ENCODE measurements at regions not wholly inside any gene's neighbourhood (a gene's known extent, or its start where the extent isn't known, plus 50 kb on each side); places are given as distances from the start of the nearest gene placed in this dataset.

DNA sequence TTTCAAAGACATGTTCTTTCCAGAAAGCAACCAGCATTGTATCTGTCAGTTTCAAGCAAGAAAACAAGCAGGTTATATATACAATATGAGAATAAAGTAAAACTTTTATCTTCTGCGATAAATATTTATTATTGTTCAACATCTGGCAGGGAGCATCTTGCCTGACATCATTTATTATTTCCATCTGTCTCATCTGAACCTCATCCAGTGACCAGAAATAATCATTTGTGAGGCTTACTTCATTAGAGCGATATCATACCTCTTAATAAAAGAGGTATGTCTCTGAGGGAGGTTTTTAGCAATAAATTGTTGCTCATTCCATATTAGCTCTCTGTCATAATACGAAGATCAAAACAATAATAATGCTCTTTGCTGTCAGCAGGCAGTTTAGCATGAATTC lies 226.1 kb downstream of the CDC14C start:
- Mint-ChIP-seq H3K27ac (peak overlapping the region in 1 of 3 experiments; percentile 4), H3K4me1 (peaks cover 5% of the 10 kb centered on the region), H3K9me3 (no peaks in the 10 kb centered on the region), H3K4me3 (no peak overlapping the region), H3K36me3 (ENCODE audit: low read depth) (no peaks in the 10 kb centered on the region), H3K27me3 (ENCODE audit: low read depth) (no peaks in the 10 kb centered on the region)
- TF ChIP-seq, protein P1, sequence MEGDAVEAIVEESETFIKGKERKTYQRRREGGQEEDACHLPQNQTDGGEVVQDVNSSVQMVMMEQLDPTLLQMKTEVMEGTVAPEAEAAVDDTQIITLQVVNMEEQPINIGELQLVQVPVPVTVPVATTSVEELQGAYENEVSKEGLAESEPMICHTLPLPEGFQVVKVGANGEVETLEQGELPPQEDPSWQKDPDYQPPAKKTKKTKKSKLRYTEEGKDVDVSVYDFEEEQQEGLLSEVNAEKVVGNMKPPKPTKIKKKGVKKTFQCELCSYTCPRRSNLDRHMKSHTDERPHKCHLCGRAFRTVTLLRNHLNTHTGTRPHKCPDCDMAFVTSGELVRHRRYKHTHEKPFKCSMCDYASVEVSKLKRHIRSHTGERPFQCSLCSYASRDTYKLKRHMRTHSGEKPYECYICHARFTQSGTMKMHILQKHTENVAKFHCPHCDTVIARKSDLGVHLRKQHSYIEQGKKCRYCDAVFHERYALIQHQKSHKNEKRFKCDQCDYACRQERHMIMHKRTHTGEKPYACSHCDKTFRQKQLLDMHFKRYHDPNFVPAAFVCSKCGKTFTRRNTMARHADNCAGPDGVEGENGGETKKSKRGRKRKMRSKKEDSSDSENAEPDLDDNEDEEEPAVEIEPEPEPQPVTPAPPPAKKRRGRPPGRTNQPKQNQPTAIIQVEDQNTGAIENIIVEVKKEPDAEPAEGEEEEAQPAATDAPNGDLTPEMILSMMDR (IDR thresholded peaks at IDR 0.05; ENCODE audit: unreplicated experiment in 3 of 3), result no peak

DNA sequence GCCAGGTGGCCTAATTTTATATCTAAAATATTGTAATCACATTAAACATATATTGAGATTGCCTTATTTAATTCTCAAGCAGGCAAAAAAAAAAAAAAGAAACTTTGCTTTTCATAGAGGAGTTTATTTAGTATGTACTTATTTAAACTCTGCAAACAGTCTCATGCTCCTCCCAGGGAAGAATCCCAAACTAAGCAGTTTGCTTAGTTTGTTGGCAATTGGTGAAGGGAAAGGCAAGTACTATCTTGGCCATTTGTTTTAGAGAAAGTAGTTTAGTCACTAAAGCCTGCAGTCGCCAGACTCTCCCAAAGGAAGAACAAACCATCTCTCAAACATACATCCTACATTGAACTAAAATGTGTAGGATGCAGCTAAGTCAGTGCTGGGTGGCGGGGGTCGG lies 226.8 kb downstream of the CDC14C start:
- no peaks in the 10 kb centered on the region for H3K36me3 Mint-ChIP-seq (ENCODE audit: low read depth)
- H3K4me1 Mint-ChIP-seq, result peaks cover 5% of the 10 kb centered on the region
- H3K4me3 Mint-ChIP-seq, result no peak overlapping the region
- TF ChIP-seq, protein P1 (IDR thresholded peaks at IDR 0.05; ENCODE audit: unreplicated experiment in 3 of 3), result no peak
- no peaks in the 10 kb centered on the region for H3K27me3 Mint-ChIP-seq (ENCODE audit: low read depth)
- H3K9me3 Mint-ChIP-seq, result no peaks in the 10 kb centered on the region
- H3K27ac Mint-ChIP-seq, result no peak overlapping the region

DNA sequence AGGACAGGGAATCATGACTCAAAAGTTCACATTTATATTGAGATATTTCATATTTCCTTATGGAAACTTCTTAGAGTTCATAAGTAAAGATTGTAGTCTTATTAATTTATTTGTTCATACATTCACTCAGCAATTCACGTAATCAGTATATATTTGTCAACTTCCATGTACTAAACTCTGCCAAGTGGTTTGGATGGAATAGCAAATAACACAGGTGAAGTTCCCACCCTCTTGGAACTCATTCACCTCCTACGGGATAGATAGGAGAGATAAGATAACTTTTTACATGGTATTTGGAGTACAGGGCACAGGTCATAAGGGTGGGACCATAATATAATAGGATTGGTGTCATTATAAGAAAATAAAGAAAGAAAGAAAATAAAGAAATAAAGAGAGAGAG lies 234.0 kb downstream of the CDC14C start:
- Mint-ChIP-seq H3K27me3 (ENCODE audit: low read depth) (no peaks in the 10 kb centered on the region), H3K9me3 (no peaks in the 10 kb centered on the region), H3K36me3 (ENCODE audit: low read depth) (no peaks in the 10 kb centered on the region), H3K27ac (no peak overlapping the region), H3K4me1 (peaks cover 6% of the 10 kb centered on the region), H3K4me3 (no peak overlapping the region)
- TF ChIP-seq, protein P1 (IDR thresholded peaks at IDR 0.05; ENCODE audit: unreplicated experiment in 3 of 3), result no peak

DNA sequence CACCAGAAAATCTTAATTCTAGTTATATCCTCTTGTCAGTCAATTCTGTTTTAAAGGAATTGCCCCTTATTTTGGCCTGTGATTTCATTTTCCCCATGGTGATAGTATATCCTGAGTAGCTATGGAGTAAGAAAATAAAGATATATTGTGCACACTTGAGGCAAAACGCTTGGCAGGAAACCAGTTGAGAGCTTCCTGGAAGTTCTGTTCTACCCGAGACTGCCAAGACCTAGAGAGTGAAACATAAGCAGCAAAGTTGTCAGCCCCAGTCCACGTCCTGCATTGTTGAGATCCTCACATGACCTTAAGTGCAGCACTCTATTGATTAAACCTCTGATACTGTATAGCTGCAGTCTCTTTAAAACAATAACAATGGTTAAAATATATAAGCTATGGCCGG lies 235.2 kb downstream of the CDC14C start:
- no peaks in the 10 kb centered on the region for H3K36me3 Mint-ChIP-seq (ENCODE audit: low read depth)
- peak overlapping the region in 1 of 3 experiments; percentile 32 for H3K27ac Mint-ChIP-seq
- TF ChIP-seq, protein P1 (IDR thresholded peaks at IDR 0.05; ENCODE audit: unreplicated experiment in 3 of 3), result no peak
- H3K27me3 Mint-ChIP-seq (ENCODE audit: low read depth), result no peaks in the 10 kb centered on the region
- H3K4me1 Mint-ChIP-seq, result peaks cover 6% of the 10 kb centered on the region
- no peak overlapping the region for H3K4me3 Mint-ChIP-seq
- no peaks in the 10 kb centered on the region for H3K9me3 Mint-ChIP-seq

DNA sequence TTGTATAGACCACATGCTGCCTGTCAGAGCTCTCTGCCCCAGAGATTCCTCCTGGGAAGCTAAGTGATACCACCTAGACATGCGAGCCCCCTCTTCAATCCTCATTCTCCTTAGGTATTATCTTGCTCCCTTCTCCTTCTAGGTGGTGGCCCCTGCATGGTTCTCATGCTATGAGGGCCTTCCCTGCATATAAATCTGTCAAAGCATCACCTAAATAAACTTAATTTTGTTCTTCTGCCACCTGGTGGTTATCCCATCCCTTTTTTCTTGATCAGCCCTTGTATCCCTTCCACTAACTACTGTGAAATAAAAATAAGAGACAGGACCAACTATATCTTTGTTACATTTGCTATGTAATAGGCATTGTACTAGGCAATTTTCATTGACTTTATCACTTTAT lies 242.1 kb downstream of the CDC14C start:
- Mint-ChIP-seq H3K9me3 (no peaks in the 10 kb centered on the region), H3K36me3 (ENCODE audit: low read depth) (no peaks in the 10 kb centered on the region), H3K27ac (no peak overlapping the region), H3K4me3 (no peak overlapping the region), H3K27me3 (ENCODE audit: low read depth) (no peaks in the 10 kb centered on the region), H3K4me1 (no peaks in the 10 kb centered on the region)
- TF ChIP-seq, protein P1 (IDR thresholded peaks at IDR 0.05; ENCODE audit: unreplicated experiment in 3 of 3), result no peak

DNA sequence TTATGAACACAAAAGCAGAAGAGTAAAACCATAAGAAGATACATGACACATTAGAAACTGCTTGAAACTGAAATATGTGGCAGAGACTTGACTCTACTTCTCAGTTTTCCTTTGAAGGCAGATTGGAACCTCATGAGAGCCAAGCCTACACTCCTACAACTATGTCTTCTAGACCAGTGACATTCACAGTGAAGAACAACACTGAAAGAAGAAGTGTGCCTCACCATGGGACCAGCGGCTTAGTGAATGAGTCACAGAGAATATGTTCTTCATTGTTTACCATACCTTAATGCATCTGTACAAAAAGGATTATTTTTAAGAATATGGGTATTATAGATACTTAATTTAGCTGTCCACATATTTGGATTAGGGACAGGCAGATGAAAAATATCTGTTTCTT lies 248.3 kb downstream of the CDC14C start:
- no peak overlapping the region for H3K4me3 Mint-ChIP-seq
- H3K9me3 Mint-ChIP-seq, result no peaks in the 10 kb centered on the region
- TF ChIP-seq, protein P1 (IDR thresholded peaks at IDR 0.05; ENCODE audit: unreplicated experiment in 3 of 3), result no peak
- H3K36me3 Mint-ChIP-seq (ENCODE audit: low read depth), result no peaks in the 10 kb centered on the region
- no peak overlapping the region for H3K27ac Mint-ChIP-seq
- H3K27me3 Mint-ChIP-seq (ENCODE audit: low read depth), result no peaks in the 10 kb centered on the region
- H3K4me1 Mint-ChIP-seq, result no peaks in the 10 kb centered on the region

Measured in nephron (organoid).